HG02610 (cell line): ENCODE measurements at regions not wholly inside any gene's neighbourhood (a gene's known extent, or its start where the extent isn't known, plus 50 kb on each side); places are given as distances from the start of the nearest gene placed in this dataset.

Source experiments
- ATAC-seq: cut with Tn5 transposase; IDR thresholded peaks from one replicate; pipeline ENCODE4 v1.9.1; 2021; ENCODE audit warnings: mild to moderate bottlenecking, moderate library complexity; ENCODE audit not compliant: unreplicated experiment

GRCh38 chr5:173529861-173530260, 86.6 kb downstream of the BOD1 start:
- ATAC-seq: no peak

- ATAC-seq: no peak
These were observed 88.8 kb downstream of the BOD1 start for GRCh38 chr5:173527671-173528070.

GRCh38 chr5:173524136-173524535, 92.3 kb downstream of the BOD1 start:
- no peak for ATAC-seq

- ATAC-seq: no peak
These were observed 93.1 kb downstream of the BOD1 start for GRCh38 chr5:173523388-173523787.

- ATAC-seq: no peak
These were observed 93.9 kb downstream of the BOD1 start for GRCh38 chr5:173522518-173522917.

- ATAC-seq: no peak
These were observed 97.6 kb downstream of the BOD1 start for GRCh38 chr5:173518856-173519255.

GRCh38 chr5:173517648-173518047, 98.8 kb downstream of the BOD1 start:
- no peak for ATAC-seq

- ATAC-seq: no peak
These were observed 100.9 kb downstream of the BOD1 start for GRCh38 chr5:173515526-173515925.

GRCh38 chr5:173514661-173515060, 101.8 kb downstream of the BOD1 start:
- no peak for ATAC-seq

- no peak for ATAC-seq
These were observed 102.9 kb downstream of the BOD1 start for GRCh38 chr5:173513521-173513991.

GRCh38 chr5:173512637-173513435, 103.6 kb downstream of the BOD1 start:
- ATAC-seq: no peak

- ATAC-seq: no peak
These were observed 107.4 kb downstream of the BOD1 start for GRCh38 chr5:173509060-173509459.

GRCh38 chr5:173507171-173507570, 109.3 kb downstream of the BOD1 start:
- ATAC-seq: no peak

GRCh38 chr5:173505634-173506033, 110.8 kb downstream of the BOD1 start:
- no peak for ATAC-seq

GRCh38 chr5:173501922-173502321, 114.5 kb downstream of the BOD1 start:
- ATAC-seq: no peak

GRCh38 chr5:173501271-173501670, 115.2 kb downstream of the BOD1 start:
- no peak for ATAC-seq

- no peak for ATAC-seq
These were observed 116.3 kb downstream of the BOD1 start for GRCh38 chr5:173500213-173500560.

GRCh38 chr5:173499471-173500212, 116.8 kb downstream of the BOD1 start:
- no peak for ATAC-seq

- ATAC-seq: no peak
These were observed 117.5 kb downstream of the BOD1 start for GRCh38 chr5:173498739-173499470.

- ATAC-seq: no peak
These were observed 118.2 kb downstream of the BOD1 start for GRCh38 chr5:173498286-173498685.

GRCh38 chr5:173497685-173498084, 118.8 kb downstream of the BOD1 start:
- ATAC-seq: no peak

- no peak for ATAC-seq
These were observed 119.6 kb downstream of the BOD1 start for GRCh38 chr5:173496883-173497255.
